Kidney (tissue), 13 donors: ENCODE measurements at regions not wholly inside any gene's neighbourhood (a gene's known extent, or its start where the extent isn't known, plus 50 kb on each side); places are given as distances from the start of the nearest gene placed in this dataset.
"Not testable (repeated sequence)": the region's sequence is repeated elsewhere in the genome, so short reads cannot be mapped to it uniquely, and the experiment has no call there.

Experiments
- DNase-seq, 5 donors: peaks; one replicate each; pipeline ENCODE4 v3.0.0-alpha.2; 2013 to 2020
- FAIRE-seq: peaks from 2 replicates; lab custom pipeline; 2012; peaks lifted over from hg19 to GRCh38; lab: Jason Lieb, UNC
- H3K27ac ChIP-seq, 2 donors: one replicate each; pipeline ENCODE4 v1.7.0; 2013; ENCODE audit warnings: low read depth in 2 of 2, low read length in 2 of 2, inconsistent platforms in 1 of 2
- H3K27me3 ChIP-seq: one replicate; pipeline ENCODE4 v1.7.1; 2013; ENCODE audit warnings: low read length, inconsistent platforms; ENCODE audit not compliant: control insufficient read depth, insufficient read depth
- H3K36me3 ChIP-seq, 3 donors: one replicate each; pipeline versions ENCODE4 v1.7.0 to v1.7.1; 2013; ENCODE audit warnings: low read length in 3 of 3, control low read depth in 1 of 3, inconsistent platforms in 1 of 3; ENCODE audit not compliant: insufficient read depth in 3 of 3, control insufficient read depth in 2 of 3
- H3K4me1 ChIP-seq, 3 donors: one replicate each; pipeline versions ENCODE4 v1.7.0 to v1.7.1; 2013; ENCODE audit warnings: low read length in 3 of 3, inconsistent platforms in 1 of 3, low read depth in 1 of 3; ENCODE audit not compliant: control insufficient read depth in 2 of 3, insufficient read depth in 2 of 3
- H3K4me3 ChIP-seq, 3 donors: one replicate each; pipeline versions ENCODE4 v1.7.0 to v1.8.1; 2013; ENCODE audit warnings: low read length in 3 of 3, control low read depth in 1 of 3, inconsistent platforms in 1 of 3
- H3K9ac ChIP-seq, 3 donors: one replicate each; pipeline versions ENCODE4 v1.7.0 to v1.7.1; 2013; ENCODE audit warnings: low read length in 3 of 3, control low read depth in 1 of 3, inconsistent platforms in 1 of 3
- H3K9me3 ChIP-seq, 3 donors: one replicate each; pipeline versions ENCODE4 v1.7.0 to v1.7.1; 2013; ENCODE audit warnings: low read length in 3 of 3, control low read depth in 1 of 3, inconsistent platforms in 1 of 3; ENCODE audit not compliant: control insufficient read depth in 2 of 3, insufficient read depth in 1 of 3
- intact Hi-C: fragments of 100-400 bp; cut with DNase I; formaldehyde crosslinking; loops from one replicate; pipeline ENCODE4 v1.11.1; 2022
- TF ChIP-seq, protein P1 (sequence below): IDR thresholded peaks from 3 replicates; pipeline ENCODE4 v1.5.1; 2012; ENCODE audit warnings: mild to moderate bottlenecking, moderate library complexity, borderline replicate concordance; ENCODE audit not compliant: insufficient read depth; ENCODE audit errors: extremely low read depth
- donor health status: control.
- donor health status: control.
- donor health status: control.
- donor health status: control.
- donor health status: control.
- donor health status: DM: yes; HTN: yes; CAD: no.
- donor health status: Normal renal cell carcinoma (clear cell type).

DNA sequence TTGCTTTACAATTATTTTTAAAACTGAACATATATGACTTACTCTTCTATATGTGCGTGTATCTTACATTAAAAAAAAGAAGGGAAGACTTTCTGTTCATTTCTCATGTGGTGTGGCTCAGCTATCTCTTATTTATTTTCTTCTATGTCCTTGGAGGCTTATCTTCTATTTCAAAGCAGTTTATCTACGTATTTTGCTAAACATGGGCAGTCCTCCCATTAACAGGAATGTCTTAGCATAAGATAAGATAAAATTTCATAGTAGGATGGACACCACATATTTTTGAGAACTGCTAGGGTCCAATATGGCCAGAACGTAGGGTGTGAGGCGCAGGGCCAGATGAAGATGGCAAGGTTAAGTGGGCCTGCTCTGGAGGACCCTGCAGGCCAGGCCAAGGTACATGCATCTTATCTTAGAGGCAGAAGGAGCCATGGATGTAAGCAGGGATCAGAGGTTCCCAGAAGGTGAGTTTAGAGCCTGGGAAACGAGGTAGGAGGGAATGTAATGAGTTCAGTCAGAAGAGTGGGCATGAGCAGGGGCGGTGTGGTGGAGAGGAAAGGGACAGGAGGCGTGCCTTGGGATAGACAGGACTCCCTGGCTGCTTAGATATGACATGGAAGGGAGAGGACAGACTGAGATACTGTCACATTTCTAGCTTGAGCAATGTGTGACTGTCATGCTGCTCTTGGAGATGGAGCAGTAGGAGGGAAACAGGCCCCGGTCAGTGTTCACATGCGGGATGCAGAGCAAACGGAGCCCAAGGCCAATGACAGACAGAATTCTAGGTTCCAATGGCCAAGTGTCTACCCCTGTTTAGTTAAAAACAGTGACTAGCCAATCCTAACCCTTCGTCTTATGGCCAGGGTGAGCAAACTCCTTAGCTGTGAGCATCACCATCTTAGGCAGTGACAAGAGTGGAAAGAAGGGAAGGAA lies 68.6 kb upstream of the MEDAG start:
- Histone ChIP-seq H3K9me3 (peaks cover 0 to under 1% (median 0%) of the 10 kb centered on the region in 3 donors), H3K36me3 (no peaks in the 10 kb centered on the region), H3K9ac (no peak overlapping the region), H3K27ac (no peak overlapping the region), H3K27me3 (no peaks in the 10 kb centered on the region), H3K4me1 (no peaks in the 10 kb centered on the region), H3K4me3 (no peak overlapping the region)
- DNase-seq, result no peak
- FAIRE-seq, result no peak
- TF ChIP-seq, protein P1, sequence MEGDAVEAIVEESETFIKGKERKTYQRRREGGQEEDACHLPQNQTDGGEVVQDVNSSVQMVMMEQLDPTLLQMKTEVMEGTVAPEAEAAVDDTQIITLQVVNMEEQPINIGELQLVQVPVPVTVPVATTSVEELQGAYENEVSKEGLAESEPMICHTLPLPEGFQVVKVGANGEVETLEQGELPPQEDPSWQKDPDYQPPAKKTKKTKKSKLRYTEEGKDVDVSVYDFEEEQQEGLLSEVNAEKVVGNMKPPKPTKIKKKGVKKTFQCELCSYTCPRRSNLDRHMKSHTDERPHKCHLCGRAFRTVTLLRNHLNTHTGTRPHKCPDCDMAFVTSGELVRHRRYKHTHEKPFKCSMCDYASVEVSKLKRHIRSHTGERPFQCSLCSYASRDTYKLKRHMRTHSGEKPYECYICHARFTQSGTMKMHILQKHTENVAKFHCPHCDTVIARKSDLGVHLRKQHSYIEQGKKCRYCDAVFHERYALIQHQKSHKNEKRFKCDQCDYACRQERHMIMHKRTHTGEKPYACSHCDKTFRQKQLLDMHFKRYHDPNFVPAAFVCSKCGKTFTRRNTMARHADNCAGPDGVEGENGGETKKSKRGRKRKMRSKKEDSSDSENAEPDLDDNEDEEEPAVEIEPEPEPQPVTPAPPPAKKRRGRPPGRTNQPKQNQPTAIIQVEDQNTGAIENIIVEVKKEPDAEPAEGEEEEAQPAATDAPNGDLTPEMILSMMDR, result no peak
- intact Hi-C loops, result no loop called here

DNA sequence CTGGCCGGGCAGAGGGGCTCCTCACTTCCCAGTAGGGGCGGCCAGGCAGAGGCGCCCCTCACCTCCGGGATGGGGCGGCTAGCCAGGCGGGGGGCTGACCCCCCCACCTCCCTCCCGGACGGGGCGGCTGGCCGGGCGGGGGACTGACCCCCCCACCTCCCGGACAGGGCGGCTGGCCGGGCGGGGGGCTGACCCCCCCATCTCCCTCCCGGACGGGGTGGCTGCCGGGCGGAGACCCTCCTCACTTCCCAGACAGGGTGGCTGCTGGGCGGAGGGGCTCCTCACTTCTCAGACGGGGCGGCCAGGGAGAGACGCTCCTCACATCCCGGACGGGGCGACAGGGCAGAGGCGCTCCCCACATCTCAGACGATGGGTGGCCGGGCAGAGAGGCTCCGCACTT lies 66.4 kb upstream of the MEDAG start:
- H3K9ac ChIP-seq, H3K27me3 ChIP-seq, H3K4me1 ChIP-seq, DNase-seq, FAIRE-seq, H3K4me3 ChIP-seq, intact Hi-C loops, H3K9me3 ChIP-seq, H3K27ac ChIP-seq, H3K36me3 ChIP-seq: not testable (repeated sequence)

DNA sequence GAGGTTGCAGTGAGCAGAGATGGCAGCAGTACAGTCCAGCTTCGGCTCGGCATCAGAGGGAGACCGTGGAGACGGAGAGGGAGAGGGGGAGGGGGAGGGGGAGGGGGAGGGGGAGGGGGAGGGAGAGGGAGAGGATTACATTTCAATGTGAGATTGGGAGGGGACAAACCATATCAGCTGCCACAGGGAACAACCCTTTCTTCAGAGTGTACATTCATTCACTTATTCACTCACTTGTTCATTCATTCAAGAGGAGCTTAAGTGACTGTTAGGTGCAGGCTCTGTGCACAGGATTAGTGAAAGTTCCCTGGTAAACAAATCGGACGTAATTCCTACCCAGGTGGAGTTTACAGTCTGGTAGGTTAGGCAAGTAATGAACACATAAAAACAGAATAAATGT lies 65.6 kb upstream of the MEDAG start:
- H3K27ac ChIP-seq, result no peak overlapping the region
- intact Hi-C loops, result no loop called here
- TF ChIP-seq, protein P1, result no peak
- H3K36me3 ChIP-seq, result no peaks in the 10 kb centered on the region
- FAIRE-seq (no peak), DNase-seq (no peak)
- H3K4me3 ChIP-seq, result no peak overlapping the region
- H3K9ac ChIP-seq, result no peak overlapping the region
- no peaks in the 10 kb centered on the region for H3K27me3 ChIP-seq
- peaks cover 0 to 8% (median 0%) of the 10 kb centered on the region in 3 donors for H3K9me3 ChIP-seq
- H3K4me1 ChIP-seq, result no peaks in the 10 kb centered on the region

DNA sequence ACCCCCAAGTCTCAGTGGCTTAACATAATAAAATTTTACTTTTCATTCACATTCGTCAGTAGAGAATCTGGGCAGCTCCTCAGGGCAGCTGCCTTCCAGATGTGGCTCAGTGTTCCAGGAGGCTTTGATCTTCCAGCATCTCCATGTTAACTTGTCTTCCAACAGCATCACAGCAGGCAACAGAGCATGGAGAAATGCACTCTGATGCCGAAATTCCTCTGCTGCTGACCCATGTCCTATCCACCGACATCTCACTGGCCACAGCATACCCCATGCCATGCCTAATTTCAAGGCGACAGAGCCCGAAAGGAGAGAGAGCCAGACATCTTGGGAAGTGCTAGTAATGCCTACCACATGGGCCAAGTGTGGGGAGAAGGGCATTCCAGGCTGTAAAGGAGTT lies 64.9 kb upstream of the MEDAG start:
- peaks cover 0 to 8% (median 0%) of the 10 kb centered on the region in 3 donors for H3K9me3 ChIP-seq
- H3K27me3 ChIP-seq, result no peaks in the 10 kb centered on the region
- TF ChIP-seq, protein P1, result no peak
- DNase-seq, result peak in 3 of 5 donors; percentile 53 to 69 (median 64)
- H3K4me3 ChIP-seq, result no peak overlapping the region
- no peaks in the 10 kb centered on the region for H3K36me3 ChIP-seq
- no peak for FAIRE-seq
- no peak overlapping the region for H3K9ac ChIP-seq
- no peaks in the 10 kb centered on the region for H3K4me1 ChIP-seq
- intact Hi-C loops, result no loop called here
- no peak overlapping the region for H3K27ac ChIP-seq
